H9 (cell line): ENCODE measurements at regions not wholly inside any gene's neighbourhood (a gene's known extent, or its start where the extent isn't known, plus 50 kb on each side); places are given as distances from the start of the nearest gene placed in this dataset.

ENCODE experiments used
- DNase-seq: peaks from one replicate; pipeline ENCODE4 v3.0.0-alpha.2; 2017
- H2AFZ ChIP-seq: one replicate; pipeline ENCODE4 v1.6.1; 2013; ENCODE audit warnings: mild to moderate bottlenecking, low read length, control low read depth, moderate library complexity
- H2AK5ac ChIP-seq: 2 replicates; pipeline ENCODE4 v1.6.1; 2013; ENCODE audit warnings: low read length, control low read depth, mixed read lengths; ENCODE audit not compliant: insufficient read length
- H2BK120ac ChIP-seq: one replicate; pipeline ENCODE4 v1.6.1; 2013; ENCODE audit warnings: low read depth, mild to moderate bottlenecking, low read length, control low read depth, inconsistent platforms; ENCODE audit not compliant: poor library complexity, severe bottlenecking
- H2BK12ac ChIP-seq: 2 replicates; pipeline ENCODE4 v1.6.1; 2013; ENCODE audit warnings: low read length, control low read depth, mixed read lengths, low read depth; ENCODE audit not compliant: insufficient read length
- H2BK15ac ChIP-seq: 2 replicates; pipeline ENCODE4 v1.6.1; 2013; ENCODE audit warnings: low read depth, low read length, control low read depth
- H2BK20ac ChIP-seq: one replicate; pipeline ENCODE4 v1.6.1; 2013; ENCODE audit warnings: low read depth, mild to moderate bottlenecking, low read length, control low read depth, inconsistent platforms; ENCODE audit not compliant: poor library complexity, severe bottlenecking
- H2BK5ac ChIP-seq: 2 replicates; pipeline ENCODE4 v1.6.1; 2013; ENCODE audit warnings: low read length, control low read depth, mixed read lengths; ENCODE audit not compliant: insufficient read length
- H3K14ac ChIP-seq: 2 replicates; pipeline ENCODE4 v1.6.1; 2013; ENCODE audit warnings: low read length, control low read depth; ENCODE audit not compliant: insufficient read depth
- H3K18ac ChIP-seq: 2 replicates; pipeline ENCODE4 v1.6.1; 2013; ENCODE audit warnings: low read depth, mild to moderate bottlenecking, mixed read lengths, low read length, control low read depth; ENCODE audit not compliant: insufficient read length
- H3K23ac ChIP-seq: 2 replicates; pipeline ENCODE4 v1.6.1; 2013; ENCODE audit warnings: low read length, control low read depth, mixed read lengths, low read depth; ENCODE audit not compliant: insufficient read length
- H3K23me2 ChIP-seq: 2 replicates; pipeline ENCODE4 v1.6.1; 2013; ENCODE audit warnings: low read depth, mild to moderate bottlenecking, mixed read lengths, low read length, control low read depth; ENCODE audit not compliant: insufficient read length, poor library complexity, severe bottlenecking
- H3K27ac ChIP-seq: 2 replicates; pipeline ENCODE4 v1.5.1; 2013; ENCODE audit warnings: low read length, control low read depth, mixed read lengths, low read depth; ENCODE audit not compliant: insufficient read length
- H3K27me3 ChIP-seq: 2 replicates; pipeline ENCODE4 v1.6.1; 2013; ENCODE audit warnings: low read length, control low read depth, inconsistent platforms; ENCODE audit not compliant: insufficient read depth
- H3K4ac ChIP-seq: 2 replicates; pipeline ENCODE4 v1.6.1; 2013; ENCODE audit warnings: low read depth, mild to moderate bottlenecking, control low read depth, inconsistent platforms, low read length, moderate library complexity
- H3K4me1 ChIP-seq: 2 replicates; pipeline ENCODE4 v1.6.1; 2013; ENCODE audit warnings: low read length, control low read depth, inconsistent platforms; ENCODE audit not compliant: insufficient read depth
- H3K4me2 ChIP-seq: 2 replicates; pipeline ENCODE4 v1.6.1; 2013; ENCODE audit warnings: low read length, control low read depth, mixed read lengths; ENCODE audit not compliant: insufficient read length, insufficient read depth
- H3K56ac ChIP-seq: 2 replicates; pipeline ENCODE4 v1.6.1; 2013; ENCODE audit warnings: low read depth, mild to moderate bottlenecking, mixed read lengths, low read length, control low read depth; ENCODE audit not compliant: insufficient read length
- H3K79me1 ChIP-seq: 2 replicates; pipeline ENCODE4 v1.6.1; 2013; ENCODE audit warnings: low read depth, mild to moderate bottlenecking, moderate library complexity, low read length, control low read depth, inconsistent platforms; ENCODE audit not compliant: insufficient read depth, poor library complexity, severe bottlenecking
- H3K79me2 ChIP-seq: 2 replicates; pipeline ENCODE4 v1.6.1; 2013; ENCODE audit warnings: low read length, control low read depth, inconsistent platforms; ENCODE audit not compliant: insufficient read depth
- H3K9ac ChIP-seq: 2 replicates; pipeline ENCODE4 v1.6.1; 2013; ENCODE audit warnings: low read length, control low read depth, mixed read lengths; ENCODE audit not compliant: insufficient read length; ENCODE audit errors: extremely low read depth
- H3K9me3 ChIP-seq: one replicate; pipeline ENCODE4 v1.6.1; 2013; ENCODE audit warnings: low read depth, low read length, inconsistent platforms; ENCODE audit not compliant: control insufficient read depth
- H3T11ph ChIP-seq: one replicate; pipeline ENCODE4 v1.6.1; 2013; ENCODE audit warnings: mild to moderate bottlenecking, low read length, control low read depth, inconsistent platforms
- H4K20me1 ChIP-seq: one replicate; pipeline ENCODE4 v1.6.1; 2013; ENCODE audit not compliant: control insufficient read depth, insufficient read length, insufficient read depth
- H4K5ac ChIP-seq: 2 replicates; pipeline ENCODE4 v1.6.1; 2013; ENCODE audit warnings: low read depth, mild to moderate bottlenecking, mixed read lengths, low read length, control low read depth; ENCODE audit not compliant: insufficient read length
- H4K8ac ChIP-seq: replicated peaks from 2 replicates; pipeline ENCODE4 v1.6.1; 2013; ENCODE audit warnings: low read length, control low read depth, mixed read lengths, low read depth; ENCODE audit not compliant: insufficient read length
- H4K91ac ChIP-seq: 2 replicates; pipeline ENCODE4 v1.6.1; 2013; ENCODE audit warnings: low read depth, mild to moderate bottlenecking, moderate library complexity, mixed read lengths, low read length, control low read depth; ENCODE audit not compliant: insufficient read length
- H3K27ac Mint-ChIP-seq, 3 experiments: 2 replicates in 2 of 3; 3 replicates in 1 of 3; pipeline ENCODE4 v1.8.0; 2020 to 2021; ENCODE audit warnings: mixed read lengths in 3 of 3, mild to moderate bottlenecking in 1 of 3, moderate library complexity in 1 of 3
- H3K27me3 Mint-ChIP-seq: 2 replicates; pipeline ENCODE4 v1.8.0; 2021; ENCODE audit warnings: low read depth, mild to moderate bottlenecking, moderate library complexity, mixed read lengths
- H3K36me3 Mint-ChIP-seq, 3 experiments: 2 replicates in 2 of 3; 3 replicates in 1 of 3; pipeline ENCODE4 v1.8.0; 2020 to 2021; ENCODE audit warnings: low read depth in 3 of 3, mixed read lengths in 3 of 3; ENCODE audit not compliant: insufficient read depth in 1 of 3
- H3K4me1 Mint-ChIP-seq, 2 experiments: 2 replicates each; pipeline ENCODE4 v1.8.0; 2020; ENCODE audit warnings: mixed read lengths in 2 of 2
- H3K4me3 Mint-ChIP-seq, 2 experiments: 2 replicates in 1 of 2; 3 replicates in 1 of 2; pipeline ENCODE4 v1.8.0; 2020 to 2021; ENCODE audit warnings: mild to moderate bottlenecking in 2 of 2, mixed read lengths in 2 of 2, moderate library complexity in 1 of 2
- H3K9me3 Mint-ChIP-seq, 2 experiments: 2 replicates in 1 of 2; 3 replicates in 1 of 2; pipeline ENCODE4 v1.8.0; 2020; ENCODE audit warnings: mild to moderate bottlenecking in 2 of 2, mixed read lengths in 2 of 2, moderate library complexity in 1 of 2
- CTCF ChIP-seq: fragments of 200-600 bp; sonication (generic); conservative IDR thresholded peaks from 3 replicates; pipeline ENCODE4 v1.8.0; 2021; ENCODE audit warnings: antibody characterized with exemption, mild to moderate bottlenecking
- WGBS: extraction: QIAGEN DNeasy Blood & Tissue Kit; methylation state at CpG from one replicate; pipeline ENCODE4 v1.1.7; 2013; ENCODE audit warnings: missing lambda C conversion rate, low lambda C conversion rate, mixed read lengths; ENCODE audit not compliant: insufficient read length; ENCODE audit errors: extremely low coverage; 5-methylcytosine and 5-hydroxymethylcytosine counted together

DNA sequence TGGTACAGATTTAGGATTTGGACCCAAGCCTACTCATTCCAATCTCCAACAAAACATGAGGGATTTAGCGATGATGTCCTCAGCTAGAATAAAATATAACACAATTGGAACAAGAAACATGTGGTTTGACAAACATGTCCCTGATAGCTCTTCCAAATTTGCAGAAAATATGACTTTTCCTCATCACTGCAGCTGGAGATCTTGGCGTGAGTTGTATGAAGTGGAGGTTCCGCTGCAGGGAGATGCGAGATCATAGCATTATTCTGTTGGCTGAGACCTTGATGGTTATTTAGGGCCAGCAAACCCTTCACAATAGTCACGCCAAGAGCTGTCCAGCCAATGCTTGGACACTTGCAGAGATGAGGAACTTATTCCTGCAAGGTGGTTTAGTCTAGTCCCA is 413.4 kb upstream of the TBX3 start:
- Histone ChIP-seq H3K56ac (no peak overlapping the region), H4K91ac (no peak overlapping the region), H3K9me3 (no peaks in the 10 kb centered on the region), H2BK15ac (no peak overlapping the region), H2BK20ac (no peak overlapping the region), H3T11ph (no peak overlapping the region), H3K18ac (no peak overlapping the region), H3K79me2 (no peaks in the 10 kb centered on the region), H3K27me3 (no peaks in the 10 kb centered on the region), H2BK120ac (no peak overlapping the region), H3K23me2 (no peaks in the 10 kb centered on the region), H4K5ac (no peak overlapping the region), H3K9ac (no peak overlapping the region), H3K4me2 (no peak overlapping the region), H3K27ac (no peak overlapping the region), H3K23ac (no peak overlapping the region), H4K20me1 (no peaks in the 10 kb centered on the region), H2BK5ac (no peak overlapping the region), H3K79me1 (no peaks in the 10 kb centered on the region), H2BK12ac (no peak overlapping the region), H2AK5ac (no peak overlapping the region), H3K14ac (no peak overlapping the region), H3K4ac (no peak overlapping the region), H4K8ac (no peak overlapping the region), H2AFZ (no peak overlapping the region), H3K4me1 (no peaks in the 10 kb centered on the region)
- H3K4me3 Mint-ChIP-seq = no peak overlapping the region
- TF ChIP-seq CTCF = no peak
- peaks cover 0 to 3% of the 10 kb centered on the region in 2 experiments; a peak in 2 of 5 replicates for H3K9me3 Mint-ChIP-seq
- no peak for DNase-seq
- H3K4me1 Mint-ChIP-seq = no peaks in the 10 kb centered on the region
- no peak overlapping the region for H3K27ac Mint-ChIP-seq
- WGBS = no CpG with 5 or more reads among the region's 5 CpGs
- H3K27me3 Mint-ChIP-seq = peaks cover 15% of the 10 kb centered on the region
- no peaks in the 10 kb centered on the region; a peak in 1 of 7 replicates for H3K36me3 Mint-ChIP-seq
